ENCODE measurements at regions not wholly inside any gene's neighbourhood (a gene's known extent, or its start where the extent isn't known, plus 50 kb on each side); places are given as distances from the start of the nearest gene placed in this dataset.

- DNase-seq (ENCODE audit: low read depth) = peak; percentile 44
- peak overlapping the region; percentile 57 for H3K4me3 ChIP-seq (ENCODE audit: low read depth, low read length)
Observed at GRCh38 chr18:39841482-39842365, 2113.3 kb upstream of the PIK3C3 start.

- peak overlapping the region; percentile 57 for H3K4me3 ChIP-seq (ENCODE audit: low read depth, low read length)
- no peak for DNase-seq (ENCODE audit: low read depth)
Observed at GRCh38 chr18:39840856-39841481, 2114.1 kb upstream of the PIK3C3 start.

- DNase-seq (ENCODE audit: low read depth) = peak; percentile 72
Observed at GRCh38 chr18:39840406-39840805, 2114.6 kb upstream of the PIK3C3 start.

GRCh38 chr18:39839782-39840181 lies 2115.3 kb upstream of the PIK3C3 start:
- DNase-seq (ENCODE audit: low read depth) = no peak
- H3K4me3 ChIP-seq (ENCODE audit: low read depth, low read length) = no peak overlapping the region

More at GRCh38 chr18:39840406-39840805, 2114.6 kb upstream of the PIK3C3 start:
- no peak overlapping the region for H3K4me3 ChIP-seq (ENCODE audit: low read depth, low read length)

- no peak for DNase-seq (ENCODE audit: low read depth)
- no peak overlapping the region for H3K4me3 ChIP-seq (ENCODE audit: low read depth, low read length)
Observed at GRCh38 chr18:39838831-39839230, 2116.2 kb upstream of the PIK3C3 start.

- H3K4me3 ChIP-seq (ENCODE audit: low read depth, low read length) = no peak overlapping the region
- DNase-seq (ENCODE audit: low read depth) = no peak
Observed at GRCh38 chr18:39835303-39836030, 2119.6 kb upstream of the PIK3C3 start.

- DNase-seq (ENCODE audit: low read depth) = no peak
- no peak overlapping the region for H3K4me3 ChIP-seq (ENCODE audit: low read depth, low read length)
Observed at GRCh38 chr18:39834636-39835035, 2120.4 kb upstream of the PIK3C3 start.

GRCh38 chr18:39825485-39826150 lies 2129.4 kb upstream of the PIK3C3 start:
- H3K4me3 ChIP-seq (ENCODE audit: low read depth, low read length) = no peak overlapping the region
- DNase-seq (ENCODE audit: low read depth) = no peak

- no peak overlapping the region for H3K4me3 ChIP-seq (ENCODE audit: low read depth, low read length)
- DNase-seq (ENCODE audit: low read depth) = no peak
Observed at GRCh38 chr18:39806525-39806924, 2148.5 kb upstream of the PIK3C3 start.

- no peak for DNase-seq (ENCODE audit: low read depth)
- H3K4me3 ChIP-seq (ENCODE audit: low read depth, low read length) = no peak overlapping the region
Observed at GRCh38 chr18:39805218-39805617, 2149.8 kb upstream of the PIK3C3 start.

- no peak for DNase-seq (ENCODE audit: low read depth)
- H3K4me3 ChIP-seq (ENCODE audit: low read depth, low read length) = no peak overlapping the region
Observed at GRCh38 chr18:39802648-39803229, 2152.3 kb upstream of the PIK3C3 start.

GRCh38 chr18:39801848-39802247 lies 2153.2 kb upstream of the PIK3C3 start:
- no peak for DNase-seq (ENCODE audit: low read depth)
- H3K4me3 ChIP-seq (ENCODE audit: low read depth, low read length) = no peak overlapping the region

GRCh38 chr18:39801010-39801409 lies 2154.0 kb upstream of the PIK3C3 start:
- no peak for DNase-seq (ENCODE audit: low read depth)
- H3K4me3 ChIP-seq (ENCODE audit: low read depth, low read length) = no peak overlapping the region

GRCh38 chr18:39799006-39799405 lies 2156.0 kb upstream of the PIK3C3 start:
- H3K4me3 ChIP-seq (ENCODE audit: low read depth, low read length) = no peak overlapping the region
- no peak for DNase-seq (ENCODE audit: low read depth)

- no peak for DNase-seq (ENCODE audit: low read depth)
- no peak overlapping the region for H3K4me3 ChIP-seq (ENCODE audit: low read depth, low read length)
Observed at GRCh38 chr18:39796393-39796792, 2158.6 kb upstream of the PIK3C3 start.

GRCh38 chr18:39795350-39795749 lies 2159.7 kb upstream of the PIK3C3 start:
- H3K4me3 ChIP-seq (ENCODE audit: low read depth, low read length) = no peak overlapping the region
- no peak for DNase-seq (ENCODE audit: low read depth)

GRCh38 chr18:39793609-39794008 lies 2161.4 kb upstream of the PIK3C3 start:
- H3K4me3 ChIP-seq (ENCODE audit: low read depth, low read length) = no peak overlapping the region
- no peak for DNase-seq (ENCODE audit: low read depth)

- no peak overlapping the region for H3K4me3 ChIP-seq (ENCODE audit: low read depth, low read length)
- no peak for DNase-seq (ENCODE audit: low read depth)
Observed at GRCh38 chr18:39788383-39788782, 2166.7 kb upstream of the PIK3C3 start.

GRCh38 chr18:39786477-39786876 lies 2168.6 kb upstream of the PIK3C3 start:
- H3K4me3 ChIP-seq (ENCODE audit: low read depth, low read length) = no peak overlapping the region
- DNase-seq (ENCODE audit: low read depth) = no peak

Data from skeletal muscle cell (primary cell).